GM12864 (cell line): ENCODE measurements at regions not wholly inside any gene's neighbourhood (a gene's known extent, or its start where the extent isn't known, plus 50 kb on each side); places are given as distances from the start of the nearest gene placed in this dataset.

ENCODE experiments used
- DNase-seq: peaks from one replicate; pipeline ENCODE4 v3.0.0-alpha.2; 2011; ENCODE audit warnings: low read depth
- H3K4me3 ChIP-seq: 2 replicates; pipeline ENCODE4 v1.5.1; 2011; ENCODE audit warnings: mild to moderate bottlenecking, low read depth, low read length, control low read depth
- CTCF ChIP-seq: IDR thresholded peaks from 2 replicates; pipeline ENCODE4 v1.5.1; 2011; ENCODE audit warnings: low read depth, mild to moderate bottlenecking, moderate library complexity, low read length, control low read depth, inconsistent platforms; ENCODE audit errors: missing control alignments

GRCh38 chr5:88948746-88949600, 66.0 kb upstream of the MEF2C start:
- DNase-seq, result no peak
- H3K4me3 ChIP-seq, result no peak overlapping the region
- no peak for TF ChIP-seq CTCF

GRCh38 chr5:88944751-88945531, 62.0 kb upstream of the MEF2C start:
- no peak overlapping the region for H3K4me3 ChIP-seq
- TF ChIP-seq CTCF, result no peak
- no peak for DNase-seq

GRCh38 chr5:88941581-88941980, 58.6 kb upstream of the MEF2C start:
- no peak overlapping the region for H3K4me3 ChIP-seq
- no peak for DNase-seq
- no peak for TF ChIP-seq CTCF

GRCh38 chr5:88940713-88941112, 57.7 kb upstream of the MEF2C start:
- no peak overlapping the region for H3K4me3 ChIP-seq
- no peak for DNase-seq
- no peak for TF ChIP-seq CTCF

- H3K4me3 ChIP-seq, result no peak overlapping the region
- TF ChIP-seq CTCF, result no peak
Measured at GRCh38 chr5:88939300-88939699, 56.3 kb upstream of the MEF2C start.

GRCh38 chr5:88938488-88938887, 55.5 kb upstream of the MEF2C start:
- TF ChIP-seq CTCF, result no peak
- no peak for DNase-seq
- no peak overlapping the region for H3K4me3 ChIP-seq

More at GRCh38 chr5:88939300-88939699, 56.3 kb upstream of the MEF2C start:
- no peak for DNase-seq
